SH-SY5Y (cell line): ENCODE measurements at regions not wholly inside any gene's neighbourhood (a gene's known extent, or its start where the extent isn't known, plus 50 kb on each side); places are given as distances from the start of the nearest gene placed in this dataset.

Source experiments
- GATA2 ChIP-seq: IDR thresholded peaks from 2 replicates; pipeline ENCODE4 v1.6.1; 2011; ENCODE audit warnings: mild to moderate bottlenecking, low read depth, low read length
- GATA3 ChIP-seq: IDR thresholded peaks from 2 replicates; pipeline ENCODE4 v1.6.1; 2011; ENCODE audit warnings: low read depth, mild to moderate bottlenecking, low read length, moderate library complexity

- TF ChIP-seq GATA3 (no peak), GATA2 (no peak)
Measured at GRCh38 chr2:21258082-21258481, 134.3 kb downstream of the TDRD15 start.
